ENCODE measurements at regions not wholly inside any gene's neighbourhood (a gene's known extent, or its start where the extent isn't known, plus 50 kb on each side); places are given as distances from the start of the nearest gene placed in this dataset.
"Not testable (repeated sequence)": the region's sequence is repeated elsewhere in the genome, so short reads cannot be mapped to it uniquely, and the experiment has no call there.

DNA sequence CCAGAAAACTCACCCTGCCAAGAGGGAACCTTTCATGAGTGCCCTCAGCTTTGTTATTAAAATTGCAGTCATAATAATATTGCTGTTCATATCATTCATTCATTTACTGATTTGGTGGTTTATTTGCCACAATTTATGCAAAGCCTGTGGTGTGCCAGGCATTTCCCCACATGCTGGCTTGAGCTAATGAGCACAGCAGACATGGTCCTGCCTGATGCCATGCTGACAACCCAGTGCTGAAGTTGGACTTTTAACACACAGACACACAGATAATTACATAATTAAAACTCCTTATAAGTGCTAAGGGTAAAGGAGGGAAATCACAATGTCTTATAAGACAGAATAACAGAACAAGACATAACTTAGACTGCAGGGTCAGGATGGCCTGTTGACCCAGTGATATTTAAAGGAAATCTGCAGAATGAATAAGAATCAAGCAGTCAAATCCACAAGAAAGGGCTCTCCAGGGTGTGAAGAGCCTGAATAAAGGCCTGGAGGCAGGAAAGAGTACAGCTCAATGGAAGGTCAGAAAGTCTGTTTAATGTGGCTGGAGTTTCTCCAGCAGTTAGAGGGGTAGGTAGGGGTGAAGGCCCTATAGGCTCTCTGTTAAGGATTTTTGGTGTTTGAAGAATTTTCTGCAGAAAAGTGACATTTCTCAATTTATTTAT lies 196.9 kb upstream of the CDH11 start:
- Histone ChIP-seq H3K4me3 (ENCODE audit: low read depth, low read length) (no peak overlapping the region), H3K79me2 (ENCODE audit: control insufficient read depth, insufficient read depth, low read length, unreplicated experiment) (no peaks in the 10 kb centered on the region), H3K4me1 (ENCODE audit: control insufficient read depth, insufficient read depth, low read length, unreplicated experiment) (peaks cover 5% of the 10 kb centered on the region), H3K27me3 (ENCODE audit: insufficient read depth, low read length) (no peaks in the 10 kb centered on the region), H3K36me3 (ENCODE audit: insufficient read depth, low read length) (no peaks in the 10 kb centered on the region), H3K27ac (ENCODE audit: low read depth, low read length) (no peak overlapping the region), H2AFZ (ENCODE audit: low read length, unreplicated experiment) (no peak overlapping the region)

GRCh38 chr16:65318138-65318537 lies 196.3 kb upstream of the CDH11 start:
- no peaks in the 10 kb centered on the region for H3K79me2 ChIP-seq (ENCODE audit: control insufficient read depth, insufficient read depth, low read length, unreplicated experiment)
- H2AFZ ChIP-seq (ENCODE audit: low read length, unreplicated experiment), result no peak overlapping the region
- H3K4me3 ChIP-seq (ENCODE audit: low read depth, low read length), result no peak overlapping the region

GRCh38 chr16:65316808-65317207 lies 194.9 kb upstream of the CDH11 start:
- peaks cover 22% of the 10 kb centered on the region for H3K4me1 ChIP-seq (ENCODE audit: control insufficient read depth, insufficient read depth, low read length, unreplicated experiment)
- no peak overlapping the region for H2AFZ ChIP-seq (ENCODE audit: low read length, unreplicated experiment)
- H3K79me2 ChIP-seq (ENCODE audit: control insufficient read depth, insufficient read depth, low read length, unreplicated experiment), result no peaks in the 10 kb centered on the region
- H3K4me3 ChIP-seq (ENCODE audit: low read depth, low read length), result no peak overlapping the region
- no peaks in the 10 kb centered on the region for H3K36me3 ChIP-seq (ENCODE audit: insufficient read depth, low read length)
- H3K27me3 ChIP-seq (ENCODE audit: insufficient read depth, low read length), result no peaks in the 10 kb centered on the region
- no peak overlapping the region for H3K27ac ChIP-seq (ENCODE audit: low read depth, low read length)

More at GRCh38 chr16:65318138-65318537, 196.3 kb upstream of the CDH11 start:
- Histone ChIP-seq H3K27me3 (ENCODE audit: insufficient read depth, low read length) (no peaks in the 10 kb centered on the region), H3K27ac (ENCODE audit: low read depth, low read length) (no peak overlapping the region), H3K36me3 (ENCODE audit: insufficient read depth, low read length) (no peaks in the 10 kb centered on the region), H3K4me1 (ENCODE audit: control insufficient read depth, insufficient read depth, low read length, unreplicated experiment) (peaks cover 9% of the 10 kb centered on the region)

DNA sequence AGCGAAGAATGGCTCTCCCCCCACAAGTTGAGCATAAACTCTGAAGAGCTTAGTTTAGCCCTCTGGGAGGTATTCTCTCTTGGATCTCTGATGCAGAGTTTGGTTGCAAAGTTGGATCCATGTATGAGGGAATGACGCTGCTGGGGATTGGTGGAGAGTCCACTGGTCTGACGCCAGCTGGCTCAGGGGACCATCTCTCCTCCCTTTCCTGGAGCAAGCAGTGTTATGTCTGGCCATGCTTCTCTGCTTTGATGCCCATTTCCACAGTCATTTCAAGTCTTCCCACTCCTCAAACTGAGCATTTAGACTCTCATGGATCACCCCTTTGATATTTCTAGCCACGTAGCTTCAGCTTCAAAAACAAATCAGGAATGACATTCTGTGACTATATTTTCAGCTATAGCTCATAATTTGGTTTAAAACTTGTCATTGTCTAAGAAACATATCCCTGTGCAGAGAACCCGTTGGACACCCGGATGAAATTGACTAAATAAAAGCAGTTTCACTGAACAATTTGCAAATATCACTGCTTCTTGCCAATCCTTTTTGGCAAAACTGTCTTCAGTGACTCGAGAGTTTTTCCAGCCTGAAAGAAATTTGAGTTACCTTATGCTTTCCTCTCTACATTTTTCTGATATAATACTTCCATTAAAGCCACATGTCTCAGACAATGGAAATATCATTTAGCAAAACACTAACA lies 193.4 kb upstream of the CDH11 start:
- no peak overlapping the region for H3K4me3 ChIP-seq (ENCODE audit: low read depth, low read length)
- no peak overlapping the region for H2AFZ ChIP-seq (ENCODE audit: low read length, unreplicated experiment)
- H3K79me2 ChIP-seq (ENCODE audit: control insufficient read depth, insufficient read depth, low read length, unreplicated experiment), result no peaks in the 10 kb centered on the region
- peaks cover 34% of the 10 kb centered on the region for H3K4me1 ChIP-seq (ENCODE audit: control insufficient read depth, insufficient read depth, low read length, unreplicated experiment)
- no peaks in the 10 kb centered on the region for H3K27me3 ChIP-seq (ENCODE audit: insufficient read depth, low read length)
- no peaks in the 10 kb centered on the region for H3K36me3 ChIP-seq (ENCODE audit: insufficient read depth, low read length)
- no peak overlapping the region for H3K27ac ChIP-seq (ENCODE audit: low read depth, low read length)

- Histone ChIP-seq H3K27ac (ENCODE audit: low read depth, low read length) (no peak overlapping the region), H3K36me3 (ENCODE audit: insufficient read depth, low read length) (no peaks in the 10 kb centered on the region), H3K27me3 (ENCODE audit: insufficient read depth, low read length) (no peaks in the 10 kb centered on the region)
Observed at GRCh38 chr16:65314627-65315008, 192.8 kb upstream of the CDH11 start.

GRCh38 chr16:65313936-65314626 lies 192.2 kb upstream of the CDH11 start:
- no peaks in the 10 kb centered on the region for H3K27me3 ChIP-seq (ENCODE audit: insufficient read depth, low read length)
- H3K36me3 ChIP-seq (ENCODE audit: insufficient read depth, low read length), result no peaks in the 10 kb centered on the region
- no peak overlapping the region for H2AFZ ChIP-seq (ENCODE audit: low read length, unreplicated experiment)
- H3K4me1 ChIP-seq (ENCODE audit: control insufficient read depth, insufficient read depth, low read length, unreplicated experiment), result peaks cover 34% of the 10 kb centered on the region
- no peaks in the 10 kb centered on the region for H3K79me2 ChIP-seq (ENCODE audit: control insufficient read depth, insufficient read depth, low read length, unreplicated experiment)
- no peak overlapping the region for H3K4me3 ChIP-seq (ENCODE audit: low read depth, low read length)
- no peak overlapping the region for H3K27ac ChIP-seq (ENCODE audit: low read depth, low read length)

More at GRCh38 chr16:65314627-65315008, 192.8 kb upstream of the CDH11 start:
- no peak overlapping the region for H2AFZ ChIP-seq (ENCODE audit: low read length, unreplicated experiment)
- H3K4me3 ChIP-seq (ENCODE audit: low read depth, low read length), result no peak overlapping the region
- peaks cover 34% of the 10 kb centered on the region for H3K4me1 ChIP-seq (ENCODE audit: control insufficient read depth, insufficient read depth, low read length, unreplicated experiment)
- H3K79me2 ChIP-seq (ENCODE audit: control insufficient read depth, insufficient read depth, low read length, unreplicated experiment), result no peaks in the 10 kb centered on the region

GRCh38 chr16:65312795-65313194 lies 190.9 kb upstream of the CDH11 start:
- H3K36me3 ChIP-seq (ENCODE audit: insufficient read depth, low read length), result no peaks in the 10 kb centered on the region
- no peaks in the 10 kb centered on the region for H3K27me3 ChIP-seq (ENCODE audit: insufficient read depth, low read length)
- peaks cover 34% of the 10 kb centered on the region for H3K4me1 ChIP-seq (ENCODE audit: control insufficient read depth, insufficient read depth, low read length, unreplicated experiment)
- peak overlapping the region; percentile 48; the same call in 1 of the 2 replicates for H3K4me3 ChIP-seq (ENCODE audit: low read depth, low read length)
- H3K27ac ChIP-seq (ENCODE audit: low read depth, low read length), result peak overlapping the region; percentile 81
- H3K79me2 ChIP-seq (ENCODE audit: control insufficient read depth, insufficient read depth, low read length, unreplicated experiment), result no peaks in the 10 kb centered on the region
- peak overlapping the region; percentile 55 for H2AFZ ChIP-seq (ENCODE audit: low read length, unreplicated experiment)

GRCh38 chr16:65312071-65312470 lies 190.2 kb upstream of the CDH11 start:
- Histone ChIP-seq H3K4me1 (ENCODE audit: control insufficient read depth, insufficient read depth, low read length, unreplicated experiment) (peaks cover 34% of the 10 kb centered on the region), H3K36me3 (ENCODE audit: insufficient read depth, low read length) (no peaks in the 10 kb centered on the region), H3K4me3 (ENCODE audit: low read depth, low read length) (0 out of 2 replicates have a peak overlapping the region, but pooled peaks have one; percentile 10), H2AFZ (ENCODE audit: low read length, unreplicated experiment) (peak overlapping the region; percentile 75), H3K27ac (ENCODE audit: low read depth, low read length) (peak overlapping the region; percentile 81), H3K79me2 (ENCODE audit: control insufficient read depth, insufficient read depth, low read length, unreplicated experiment) (no peaks in the 10 kb centered on the region), H3K27me3 (ENCODE audit: insufficient read depth, low read length) (no peaks in the 10 kb centered on the region)

- H2AFZ ChIP-seq (ENCODE audit: low read length, unreplicated experiment); H3K36me3 ChIP-seq (ENCODE audit: insufficient read depth, low read length); H3K4me3 ChIP-seq (ENCODE audit: low read depth, low read length); H3K79me2 ChIP-seq (ENCODE audit: control insufficient read depth, insufficient read depth, low read length, unreplicated experiment); H3K27ac ChIP-seq (ENCODE audit: low read depth, low read length); H3K27me3 ChIP-seq (ENCODE audit: insufficient read depth, low read length): not testable (repeated sequence)
- H3K4me1 ChIP-seq (ENCODE audit: control insufficient read depth, insufficient read depth, low read length, unreplicated experiment), result peaks cover 34% of the 10 kb centered on the region
Observed at GRCh38 chr16:65310491-65310890, 188.6 kb upstream of the CDH11 start.

DNA sequence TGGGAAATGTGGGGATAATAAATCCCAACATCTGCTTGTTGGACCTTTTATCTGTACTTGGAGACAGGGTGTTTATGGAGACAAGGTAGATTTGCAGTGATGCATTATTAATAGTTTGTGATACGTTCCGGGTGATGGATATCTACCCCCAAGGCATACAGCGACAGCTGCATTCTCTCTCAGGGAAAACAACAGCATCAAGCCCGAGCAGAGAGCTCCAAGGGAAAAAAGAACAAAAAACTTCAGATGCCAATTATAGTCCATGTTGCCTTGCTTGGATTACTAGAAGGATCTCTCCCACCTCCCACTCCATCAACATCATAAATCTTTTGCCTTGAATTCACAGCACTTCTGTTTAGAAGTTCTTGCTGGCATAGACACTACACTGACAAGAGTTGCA lies 187.5 kb upstream of the CDH11 start:
- no peaks in the 10 kb centered on the region for H3K79me2 ChIP-seq (ENCODE audit: control insufficient read depth, insufficient read depth, low read length, unreplicated experiment)
- peaks cover 32% of the 10 kb centered on the region for H3K4me1 ChIP-seq (ENCODE audit: control insufficient read depth, insufficient read depth, low read length, unreplicated experiment)
- H3K27ac ChIP-seq (ENCODE audit: low read depth, low read length), result no peak overlapping the region
- H3K36me3 ChIP-seq (ENCODE audit: insufficient read depth, low read length), result no peaks in the 10 kb centered on the region
- H2AFZ ChIP-seq (ENCODE audit: low read length, unreplicated experiment), result no peak overlapping the region
- no peak overlapping the region for H3K4me3 ChIP-seq (ENCODE audit: low read depth, low read length)
- no peaks in the 10 kb centered on the region for H3K27me3 ChIP-seq (ENCODE audit: insufficient read depth, low read length)
